Activated CD4-positive, alpha-beta memory T cell treated with anti-CD3 and anti-CD28 coated beads, Interleukin-2, amount 10 ng/mL, durations not matched to agents 7 days and 5 days (primary cell): ENCODE measurements at regions not wholly inside any gene's neighbourhood (a gene's known extent, or its start where the extent isn't known, plus 50 kb on each side); places are given as distances from the start of the nearest gene placed in this dataset.

Experiments
- CTCF ChIA-PET: fragments of 350-600 bp; sonication (Branson Sonifier 250); formaldehyde crosslinking; loops from one replicate; lab custom pipeline; 2021; ENCODE audit warnings: antibody characterized with exemption, inconsistent platforms; lab: Charles Lee
- POLR2A ChIA-PET: fragments of 350-600 bp; sonication (Branson Sonifier 250); formaldehyde crosslinking; loops from one replicate; lab custom pipeline; 2021; ENCODE audit warnings: antibody characterized with exemption; lab: Charles Lee
- DNase-seq: peaks from one replicate; pipeline ENCODE4 v3.0.0-alpha.2; 2020
- H3K27ac Mint-ChIP-seq: one replicate; pipeline ENCODE4 v1.8.0; 2021; ENCODE audit warnings: mild to moderate bottlenecking, mixed read lengths
- H3K27me3 Mint-ChIP-seq: one replicate; pipeline ENCODE4 v1.8.0; 2021; ENCODE audit warnings: mixed read lengths
- H3K36me3 Mint-ChIP-seq: one replicate; pipeline ENCODE4 v1.8.0; 2021; ENCODE audit warnings: low read depth, mixed read lengths
- H3K4me1 Mint-ChIP-seq: one replicate; pipeline ENCODE4 v1.8.0; 2021; ENCODE audit warnings: mixed read lengths
- H3K4me3 Mint-ChIP-seq: one replicate; pipeline ENCODE4 v1.8.0; 2021; ENCODE audit warnings: mild to moderate bottlenecking, mixed read lengths
- H3K9me3 Mint-ChIP-seq: one replicate; pipeline ENCODE4 v1.8.0; 2021; ENCODE audit warnings: mixed read lengths

DNA sequence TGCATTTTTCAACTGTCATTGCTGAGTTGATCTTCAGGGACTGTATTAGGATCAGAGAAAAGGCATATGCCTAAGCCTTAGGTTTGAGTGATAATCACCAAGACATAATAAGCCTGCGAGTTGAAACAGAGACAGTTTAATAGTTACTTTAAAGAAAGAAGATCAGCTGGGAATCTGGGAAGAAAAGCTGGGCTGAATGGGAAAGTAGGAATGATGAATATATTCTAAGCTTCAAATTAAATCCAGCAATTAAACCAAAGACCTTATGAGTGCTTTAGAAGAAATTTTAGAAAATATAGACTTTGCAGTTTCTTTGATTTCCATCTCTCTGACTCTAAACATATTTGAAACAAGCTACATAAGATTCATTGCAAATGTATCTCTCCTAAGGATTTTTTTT is 222.3 kb downstream of the ENC1 start:
- Mint-ChIP-seq H3K27ac (no peak overlapping the region), H3K4me3 (no peak overlapping the region), H3K36me3 (no peaks in the 10 kb centered on the region), H3K9me3 (no peaks in the 10 kb centered on the region), H3K27me3 (peaks cover 20% of the 10 kb centered on the region), H3K4me1 (no peaks in the 10 kb centered on the region)
- CTCF ChIA-PET, result no interaction called here
- DNase-seq, result no peak
- POLR2A ChIA-PET, result no interaction called here

DNA sequence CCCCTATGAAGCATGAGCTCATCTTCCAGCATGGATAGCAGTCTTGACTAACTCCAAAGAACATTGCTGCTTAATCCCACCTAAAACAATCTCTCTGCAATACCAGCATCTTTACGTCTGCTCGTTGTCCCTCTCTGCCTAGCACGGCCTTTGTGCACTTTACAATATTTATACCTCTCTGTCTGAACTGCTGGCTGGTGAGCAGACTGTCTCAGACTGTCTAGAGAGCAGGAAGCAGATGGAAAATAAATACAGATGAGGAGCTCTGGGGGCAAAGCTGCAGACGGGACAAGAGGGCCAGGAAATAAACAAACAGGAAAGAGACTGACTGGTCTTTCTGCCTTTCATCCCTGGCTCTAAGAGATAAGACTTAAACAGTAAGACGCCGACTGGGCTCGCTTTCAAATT is 224.8 kb downstream of the ENC1 start:
- Mint-ChIP-seq H3K27ac (no peak overlapping the region), H3K27me3 (peaks cover 28% of the 10 kb centered on the region), H3K36me3 (no peaks in the 10 kb centered on the region), H3K9me3 (no peaks in the 10 kb centered on the region), H3K4me1 (no peaks in the 10 kb centered on the region), H3K4me3 (no peak overlapping the region)
- DNase-seq, result no peak
- ChIA-PET POLR2A (no interaction called here), CTCF (no interaction called here)

- CTCF ChIA-PET, result no interaction called here
- Mint-ChIP-seq H3K9me3 (no peaks in the 10 kb centered on the region), H3K4me1 (no peaks in the 10 kb centered on the region), H3K4me3 (no peak overlapping the region), H3K27ac (no peak overlapping the region), H3K36me3 (no peaks in the 10 kb centered on the region), H3K27me3 (peaks cover 34% of the 10 kb centered on the region)
- POLR2A ChIA-PET, result no interaction called here
- DNase-seq, result no peak
These were observed 226.3 kb downstream of the ENC1 start for GRCh38 chr5:74414228-74414627.

GRCh38 chr5:74413403-74414048 is 227.0 kb downstream of the ENC1 start:
- Mint-ChIP-seq H3K4me1 (no peaks in the 10 kb centered on the region), H3K36me3 (no peaks in the 10 kb centered on the region), H3K9me3 (no peaks in the 10 kb centered on the region), H3K27me3 (peaks cover 35% of the 10 kb centered on the region), H3K4me3 (no peak overlapping the region), H3K27ac (no peak overlapping the region)
- CTCF ChIA-PET, result no interaction called here
- no peak for DNase-seq
- POLR2A ChIA-PET, result no interaction called here

- H3K9me3 Mint-ChIP-seq, result no peaks in the 10 kb centered on the region
- no peaks in the 10 kb centered on the region for H3K4me1 Mint-ChIP-seq
- CTCF ChIA-PET, result no interaction called here
These were observed 228.5 kb downstream of the ENC1 start for GRCh38 chr5:74412066-74412465.

DNA sequence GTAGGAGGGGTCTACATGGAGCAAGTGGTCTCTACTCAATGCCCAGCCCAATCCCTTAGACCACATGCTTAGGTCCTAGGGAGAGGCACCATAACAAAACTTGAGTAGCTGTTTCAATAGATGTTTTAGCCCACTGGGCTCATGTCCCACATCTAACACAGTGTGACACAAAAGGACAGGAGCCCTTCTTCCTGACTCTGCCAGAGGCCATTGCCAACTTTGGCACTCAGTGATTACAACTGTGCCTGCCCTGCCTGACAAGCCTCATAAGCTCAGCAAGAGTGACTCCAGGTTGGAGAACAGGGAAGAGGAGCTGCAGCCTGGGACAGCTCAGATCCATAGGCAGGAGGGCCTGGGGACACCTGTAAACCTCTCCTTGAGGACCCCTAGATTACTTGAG is 230.8 kb downstream of the ENC1 start:
- Mint-ChIP-seq H3K36me3 (no peaks in the 10 kb centered on the region), H3K27me3 (peaks cover 29% of the 10 kb centered on the region), H3K9me3 (no peaks in the 10 kb centered on the region), H3K4me1 (no peaks in the 10 kb centered on the region), H3K4me3 (no peak overlapping the region), H3K27ac (no peak overlapping the region)
- DNase-seq, result no peak
- ChIA-PET POLR2A (no interaction called here), CTCF (no interaction called here)

More at GRCh38 chr5:74412066-74412465, 228.5 kb downstream of the ENC1 start:
- H3K4me3 Mint-ChIP-seq, result no peak overlapping the region
- H3K27me3 Mint-ChIP-seq, result peaks cover 33% of the 10 kb centered on the region
- H3K36me3 Mint-ChIP-seq, result no peaks in the 10 kb centered on the region
- DNase-seq, result no peak
- H3K27ac Mint-ChIP-seq, result no peak overlapping the region
- POLR2A ChIA-PET, result no interaction called here

DNA sequence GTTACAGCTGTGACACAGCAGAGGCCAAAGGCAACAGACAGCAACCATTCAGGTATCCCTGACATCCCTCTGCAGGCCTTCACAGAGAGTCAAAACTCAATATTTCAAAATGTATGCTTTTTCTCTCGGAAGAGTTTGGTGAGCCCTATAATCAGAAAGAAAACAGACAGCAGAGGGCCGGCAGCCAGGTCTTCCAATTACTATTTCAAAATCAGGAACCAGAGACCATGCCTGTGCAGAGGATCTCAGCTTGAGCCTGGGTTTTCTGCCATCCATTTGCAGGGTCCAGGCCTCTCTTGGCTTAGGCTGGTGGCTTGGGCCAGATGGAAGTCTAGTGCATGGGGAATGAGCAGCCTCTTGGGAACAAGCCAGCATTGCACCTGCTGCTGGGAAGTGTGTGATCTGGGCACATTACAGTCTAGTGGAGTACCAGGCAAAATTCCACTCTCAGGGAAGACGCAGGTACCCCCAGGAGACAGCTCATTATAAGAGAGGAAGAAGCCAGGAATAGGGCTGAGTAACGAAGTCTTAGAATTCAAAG is 231.3 kb downstream of the ENC1 start:
- no peak for DNase-seq

GRCh38 chr5:74408150-74409043 is 232.1 kb downstream of the ENC1 start:
- no peak for DNase-seq
- H3K4me1 Mint-ChIP-seq, result no peaks in the 10 kb centered on the region
- POLR2A ChIA-PET, result no interaction called here
- H3K4me3 Mint-ChIP-seq, result no peak overlapping the region
- H3K27me3 Mint-ChIP-seq, result peaks cover 26% of the 10 kb centered on the region
- H3K9me3 Mint-ChIP-seq, result no peaks in the 10 kb centered on the region
- CTCF ChIA-PET, result no interaction called here
- no peak overlapping the region for H3K27ac Mint-ChIP-seq
- H3K36me3 Mint-ChIP-seq, result no peaks in the 10 kb centered on the region

More for the DNA sequence above, 231.3 kb downstream of the ENC1 start:
- no peak overlapping the region for H3K27ac Mint-ChIP-seq
- H3K4me3 Mint-ChIP-seq, result no peak overlapping the region
- POLR2A ChIA-PET, result no interaction called here
- H3K36me3 Mint-ChIP-seq, result no peaks in the 10 kb centered on the region
- no peaks in the 10 kb centered on the region for H3K9me3 Mint-ChIP-seq
- CTCF ChIA-PET, result no interaction called here
- no peaks in the 10 kb centered on the region for H3K4me1 Mint-ChIP-seq
- H3K27me3 Mint-ChIP-seq, result peaks cover 27% of the 10 kb centered on the region

DNA sequence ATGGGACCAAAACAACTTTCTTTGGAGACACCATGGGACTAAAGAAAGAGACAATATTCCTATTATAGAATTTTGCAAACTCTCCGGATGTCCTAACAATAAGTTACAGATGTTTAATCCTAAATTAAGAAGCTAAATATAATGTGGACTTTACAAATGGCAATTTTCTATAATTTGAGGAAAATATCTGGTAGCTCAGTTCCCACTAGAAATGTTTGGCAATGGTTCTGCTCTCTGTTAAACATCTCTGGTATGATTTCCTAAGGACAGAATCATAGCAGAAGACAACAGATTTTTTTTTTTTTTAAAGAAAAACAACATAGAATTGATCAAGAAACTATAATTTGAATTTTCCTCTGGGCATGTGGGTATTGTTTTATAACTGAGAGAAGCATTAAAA is 232.8 kb downstream of the ENC1 start:
- POLR2A ChIA-PET, result no interaction called here
- Mint-ChIP-seq H3K36me3 (no peaks in the 10 kb centered on the region), H3K27ac (no peak overlapping the region), H3K4me1 (no peaks in the 10 kb centered on the region), H3K4me3 (no peak overlapping the region), H3K9me3 (no peaks in the 10 kb centered on the region), H3K27me3 (peaks cover 25% of the 10 kb centered on the region)
- CTCF ChIA-PET, result no interaction called here
- no peak for DNase-seq

DNA sequence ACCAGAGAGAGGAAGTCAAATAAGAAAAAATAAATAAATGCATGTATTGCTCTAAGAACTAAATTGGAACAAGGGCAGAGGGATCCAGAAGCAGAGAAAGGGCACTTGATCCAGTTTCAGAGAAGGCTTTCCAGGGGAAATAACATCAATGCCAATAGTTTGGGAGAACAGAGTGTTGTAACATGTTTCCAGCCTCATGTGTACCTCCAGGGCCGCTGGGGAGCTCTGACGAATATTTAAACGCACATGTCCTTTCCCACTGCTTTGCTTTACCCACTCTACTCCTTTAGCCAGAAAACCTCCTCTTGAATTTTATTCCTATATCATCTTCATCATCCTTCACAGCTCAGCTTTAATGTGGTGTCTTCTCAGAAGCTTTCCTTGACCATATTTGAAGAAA is 233.7 kb downstream of the ENC1 start:
- CTCF ChIA-PET, result no interaction called here
- POLR2A ChIA-PET, result no interaction called here

GRCh38 chr5:74405593-74405992 is 234.9 kb downstream of the ENC1 start:
- no peak for DNase-seq
- Mint-ChIP-seq H3K9me3 (no peaks in the 10 kb centered on the region), H3K36me3 (no peaks in the 10 kb centered on the region), H3K27me3 (peaks cover 17% of the 10 kb centered on the region), H3K4me3 (no peak overlapping the region), H3K4me1 (no peaks in the 10 kb centered on the region), H3K27ac (no peak overlapping the region)
- ChIA-PET POLR2A (no interaction called here), CTCF (no interaction called here)

More for the DNA sequence above, 233.7 kb downstream of the ENC1 start:
- no peaks in the 10 kb centered on the region for H3K9me3 Mint-ChIP-seq
- no peak overlapping the region for H3K4me3 Mint-ChIP-seq
- no peaks in the 10 kb centered on the region for H3K36me3 Mint-ChIP-seq
- DNase-seq, result no peak
- H3K4me1 Mint-ChIP-seq, result no peaks in the 10 kb centered on the region
- no peak overlapping the region for H3K27ac Mint-ChIP-seq
- peaks cover 21% of the 10 kb centered on the region for H3K27me3 Mint-ChIP-seq

DNA sequence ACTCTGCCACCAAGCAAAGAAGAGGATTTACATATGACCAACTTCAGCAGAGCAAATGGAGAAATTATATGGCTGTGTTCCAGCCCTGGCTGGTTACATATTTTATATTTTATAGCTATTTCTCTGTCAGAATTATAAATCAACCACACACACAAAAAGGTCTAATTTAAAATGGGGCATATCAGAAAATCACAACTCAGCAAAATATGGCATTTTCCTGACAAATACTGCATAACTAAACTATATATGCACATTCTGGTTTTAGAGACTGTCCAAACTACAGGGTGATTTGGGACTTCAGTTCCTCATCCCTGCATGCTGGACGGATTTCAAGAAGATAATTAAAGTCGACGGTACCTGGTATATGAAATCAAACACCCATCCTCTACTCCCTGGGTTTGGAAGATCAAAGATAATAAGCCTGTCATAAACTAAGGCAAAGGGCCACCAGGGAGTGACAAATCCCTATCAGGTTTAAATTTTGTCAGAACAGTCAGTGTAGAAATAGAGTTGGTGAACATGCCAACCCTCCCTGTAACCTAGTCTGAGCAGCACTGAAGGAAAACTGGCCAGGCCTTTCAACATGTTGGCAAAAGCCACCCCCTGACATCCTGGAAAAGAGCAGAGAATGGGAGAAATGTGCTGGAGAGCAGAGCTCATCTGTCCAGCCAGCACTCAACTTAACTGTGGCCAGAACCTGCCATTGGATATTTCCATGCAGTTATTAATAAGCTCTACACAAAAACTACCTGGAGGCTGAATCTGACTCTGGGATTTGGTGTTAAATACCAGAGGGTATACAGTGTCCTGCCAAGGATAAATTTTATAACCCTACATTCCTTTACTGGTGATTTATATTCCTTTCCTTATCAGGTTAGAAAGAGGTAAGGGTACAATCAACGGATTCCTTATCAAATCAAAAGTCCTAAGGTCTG is 235.7 kb downstream of the ENC1 start:
- Mint-ChIP-seq H3K9me3 (no peaks in the 10 kb centered on the region), H3K36me3 (no peaks in the 10 kb centered on the region), H3K27ac (no peak overlapping the region), H3K27me3 (peaks cover 14% of the 10 kb centered on the region), H3K4me3 (no peak overlapping the region), H3K4me1 (no peaks in the 10 kb centered on the region)
- CTCF ChIA-PET, result no interaction called here
- POLR2A ChIA-PET, result no interaction called here
- no peak for DNase-seq

GRCh38 chr5:74403771-74404170 is 236.8 kb downstream of the ENC1 start:
- ChIA-PET POLR2A (no interaction called here), CTCF (no interaction called here)
- no peak for DNase-seq
- Mint-ChIP-seq H3K27me3 (peaks cover 7% of the 10 kb centered on the region), H3K36me3 (no peaks in the 10 kb centered on the region), H3K4me1 (no peaks in the 10 kb centered on the region), H3K4me3 (no peak overlapping the region), H3K9me3 (no peaks in the 10 kb centered on the region), H3K27ac (no peak overlapping the region)
